A549 (cell line): ENCODE measurements at regions not wholly inside any gene's neighbourhood (a gene's known extent, or its start where the extent isn't known, plus 50 kb on each side); places are given as distances from the start of the nearest gene placed in this dataset.

ENCODE experiments used
- ATAC-seq, 2 experiments: fragments of 200-7000 bp in 1 of 2; fragments of >200 bp in 1 of 2; cut with Nextera tagmentation in 1 of 2; cut with Tn5 transposase in 1 of 2; 3 replicates each; pipeline versions ENCODE4 v1.8.0 to v1.9.1; 2018 to 2020; ENCODE audit warnings: mild to moderate bottlenecking in 1 of 2, moderate library complexity in 1 of 2
- CTCF ChIA-PET: fragments of 300-600 bp; sonication (Branson Sonifier 250); formaldehyde crosslinking; extraction: SDS; loops from one replicate; lab custom pipeline; 2021; ENCODE audit warnings: antibody characterized with exemption, inconsistent platforms; lab: Yijun Ruan, JAX
- POLR2A ChIA-PET: fragments of 350-600 bp; formaldehyde crosslinking; extraction: SDS; loops from one replicate; lab custom pipeline; 2021; ENCODE audit warnings: antibody characterized with exemption, inconsistent platforms; lab: Yijun Ruan, JAX
- DNase-seq, 2 experiments: peaks; one replicate each; pipeline versions ENCODE4 v3.0.0 to v3.0.0-alpha.2; 2011 to 2016; ENCODE audit warnings: low read depth in 1 of 2, low spot score in 1 of 2
- FAIRE-seq: peaks from 2 replicates; lab custom pipeline; 2011; peaks lifted over from hg19 to GRCh38; lab: Jason Lieb, UNC
- H3K27ac ChIP-seq, 2 experiments: fragments of >200 bp; sonication (Bioruptor Twin); formaldehyde crosslinking; 3 replicates each; pipeline ENCODE4 v1.5.1; 2016 to 2017
- H3K4me1 ChIP-seq: fragments of >200 bp; sonication (Bioruptor Twin); formaldehyde crosslinking; 3 replicates; pipeline ENCODE4 v1.6.1; 2016
- H3K4me2 ChIP-seq: fragments of >200 bp; sonication (Bioruptor Twin); formaldehyde crosslinking; 3 replicates; pipeline ENCODE4 v1.6.1; 2016
- H3K4me3 ChIP-seq: fragments of >200 bp; sonication (Bioruptor Twin); formaldehyde crosslinking; 3 replicates; pipeline ENCODE4 v1.5.1; 2016
- H3K9me3 ChIP-seq: fragments of >200 bp; sonication (Bioruptor Twin); formaldehyde crosslinking; 3 replicates; pipeline ENCODE4 v1.6.1; 2016
- BCL3 ChIP-seq: fragments of >200 bp; sonication (Bioruptor Twin); formaldehyde crosslinking; IDR thresholded peaks from 3 replicates; pipeline ENCODE4 v1.6.1; 2016
- BHLHE40 ChIP-seq: IDR thresholded peaks from 2 replicates; pipeline ENCODE4 v1.6.1; 2012; ENCODE audit warnings: low read depth, low read length, inconsistent platforms
- CBX8 ChIP-seq: fragments of 200-600 bp; sonication (generic); IDR thresholded peaks from 2 replicates; pipeline ENCODE4 v1.6.1; 2016
- CHD4 ChIP-seq: fragments of 200-600 bp; sonication (generic); IDR thresholded peaks from 2 replicates; pipeline ENCODE4 v1.6.1; 2016; ENCODE audit warnings: antibody characterized with exemption, mild to moderate bottlenecking, borderline replicate concordance
- E2F6 ChIP-seq: IDR thresholded peaks from 2 replicates; pipeline ENCODE4 v1.6.1; 2012; ENCODE audit warnings: low read depth, borderline replicate concordance
- ELK1 ChIP-seq: fragments of 150-350 bp; IDR thresholded peaks from 2 replicates; pipeline ENCODE4 v1.6.1; 2014; ENCODE audit warnings: low read depth, mild to moderate bottlenecking, low read length
- EP300 ChIP-seq, 2 experiments: fragments of >200 bp; sonication (Bioruptor Twin); formaldehyde crosslinking; IDR thresholded peaks; 2 replicates in 1 of 2; 3 replicates in 1 of 2; pipeline ENCODE4 v1.6.1; 2016 to 2017
- FOSB ChIP-seq: fragments of 250-450 bp; sonication (Bioruptor Pico); IDR thresholded peaks from 2 replicates; pipeline ENCODE4 v1.5.0; 2020; ENCODE audit warnings: mild to moderate bottlenecking, moderate library complexity
- FOSL2 ChIP-seq, 2 experiments: fragments of 450-650 bp in 1 of 2; fragments of >200 bp in 1 of 2; sonication (Bioruptor Twin) in 1 of 2; formaldehyde crosslinking; IDR thresholded peaks; 2 replicates each; pipeline versions ENCODE4 v1.5.0 to v1.6.1; 2016 to 2020; ENCODE audit warnings: mild to moderate bottlenecking in 1 of 2, moderate library complexity in 1 of 2
- FOXS1 ChIP-seq: fragments of 250-450 bp; sonication (Bioruptor Pico); IDR thresholded peaks from 2 replicates; pipeline ENCODE4 v1.5.0; 2020; ENCODE audit warnings: mild to moderate bottlenecking, moderate library complexity
- HEYL ChIP-seq: fragments of 250-450 bp; sonication (Bioruptor Pico); IDR thresholded peaks from 2 replicates; pipeline ENCODE4 v1.8.0; 2021; ENCODE audit warnings: mild to moderate bottlenecking, moderate library complexity
- HMGXB4 ChIP-seq: fragments of 250-450 bp; sonication (Bioruptor Pico); IDR thresholded peaks from 2 replicates; pipeline ENCODE4 v1.5.0; 2021; ENCODE audit warnings: mild to moderate bottlenecking, moderate library complexity, borderline replicate concordance
- KDM5A ChIP-seq: fragments of 200-600 bp; sonication (generic); IDR thresholded peaks from 2 replicates; pipeline ENCODE4 v1.6.1; 2016; ENCODE audit warnings: antibody characterized with exemption, mild to moderate bottlenecking
- MAZ ChIP-seq: fragments of 150-350 bp; IDR thresholded peaks from 2 replicates; pipeline ENCODE4 v1.6.1; 2014; ENCODE audit warnings: antibody characterized with exemption, low read depth, low read length, borderline replicate concordance
- NFE2L2 ChIP-seq: fragments of 150-350 bp; conservative IDR thresholded peaks from 2 replicates; pipeline ENCODE4 v1.6.1; 2014; ENCODE audit warnings: low read length
- NR3C1 ChIP-seq: fragments of >200 bp; sonication (Bioruptor Twin); formaldehyde crosslinking; IDR thresholded peaks from 3 replicates; pipeline ENCODE4 v1.6.1; 2017
- POLR2AphosphoS2 ChIP-seq: conservative IDR thresholded peaks from 2 replicates; pipeline ENCODE4 v1.6.1; 2012; ENCODE audit warnings: low read length, improper control_type of control experiment, inconsistent platforms
- RAD21 ChIP-seq, 2 experiments: fragments of >200 bp in 1 of 2; sonication (Bioruptor Twin) in 1 of 2; formaldehyde crosslinking in 1 of 2; IDR thresholded peaks in 1 of 2; conservative IDR thresholded peaks in 1 of 2; 2 replicates in 1 of 2; 3 replicates in 1 of 2; pipeline ENCODE4 v1.6.1; 2012 to 2018; ENCODE audit warnings: inconsistent platforms in 1 of 2
- RARB ChIP-seq: fragments of 250-450 bp; sonication (Bioruptor Pico); IDR thresholded peaks from 2 replicates; pipeline ENCODE4 v1.8.0; 2021; ENCODE audit warnings: mild to moderate bottlenecking, moderate library complexity
- SMC3 ChIP-seq: fragments of >200 bp; sonication (Bioruptor Twin); formaldehyde crosslinking; IDR thresholded peaks from 3 replicates; pipeline ENCODE4 v1.6.1; 2018; ENCODE audit warnings: inconsistent platforms
- TFCP2L1 ChIP-seq: fragments of 250-450 bp; sonication (Bioruptor Pico); IDR thresholded peaks from 2 replicates; pipeline ENCODE4 v1.5.0; 2021; ENCODE audit warnings: mild to moderate bottlenecking
- TP53 ChIP-seq: fragments of 250-450 bp; sonication (Bioruptor Pico); IDR thresholded peaks from 2 replicates; pipeline ENCODE4 v1.5.0; 2021; ENCODE audit warnings: mild to moderate bottlenecking, moderate library complexity
- ZC3H11A ChIP-seq: fragments of 450-650 bp; IDR thresholded peaks from 2 replicates; pipeline ENCODE4 v1.6.1; 2014; ENCODE audit warnings: antibody characterized with exemption, mild to moderate bottlenecking
- ZFP36 ChIP-seq: fragments of 450-650 bp; IDR thresholded peaks from 2 replicates; pipeline ENCODE4 v1.6.1; 2014; ENCODE audit warnings: borderline replicate concordance; ENCODE audit not compliant: partially characterized antibody
- WGBS: methylation state at CpG from one replicate; pipeline ENCODE4 v1.1.6; 2017; ENCODE audit errors: missing lambda C conversion rate; 5-methylcytosine and 5-hydroxymethylcytosine counted together
- TF ChIP-seq, protein P1 (sequence below): IDR thresholded peaks from 2 replicates; pipeline ENCODE4 v1.6.1; 2012
- TF ChIP-seq, protein P2 (sequence below): fragments of 450-650 bp; IDR thresholded peaks from 2 replicates; pipeline ENCODE4 v1.6.1; 2014; ENCODE audit warnings: antibody characterized with exemption

DNA sequence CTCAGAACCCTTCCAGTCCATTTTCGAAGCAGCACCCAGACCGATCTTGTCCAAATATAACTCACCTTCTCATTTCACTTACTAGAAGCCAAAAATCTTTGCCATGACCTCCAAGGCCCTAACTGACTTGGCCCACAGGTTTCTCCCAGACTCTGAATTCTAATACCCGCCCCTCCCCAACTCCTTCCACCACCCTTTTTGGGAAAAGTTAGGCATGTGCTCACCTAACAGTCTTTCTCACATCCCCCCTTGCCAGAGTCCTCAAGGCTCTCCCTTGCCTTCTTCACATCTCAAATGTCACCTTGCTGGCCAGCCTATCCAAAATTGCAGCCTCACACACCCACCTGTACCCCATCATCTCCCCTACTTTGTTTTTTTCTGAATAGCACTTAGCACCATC, 369.3 kb downstream of the NXPE2 start:
- H3K4me3 ChIP-seq = no peak overlapping the region
- FAIRE-seq (no peak), ATAC-seq (no peak), DNase-seq (no peak)
- no peak overlapping the region for H3K27ac ChIP-seq
- no peaks in the 10 kb centered on the region for H3K9me3 ChIP-seq
- WGBS = 0% methylated on average over 3 of the region's 3 CpGs
- TF ChIP-seq KDM5A = no peak
- no peak for TF ChIP-seq E2F6
- no peak for TF ChIP-seq TFCP2L1
- TF ChIP-seq, protein P1, sequence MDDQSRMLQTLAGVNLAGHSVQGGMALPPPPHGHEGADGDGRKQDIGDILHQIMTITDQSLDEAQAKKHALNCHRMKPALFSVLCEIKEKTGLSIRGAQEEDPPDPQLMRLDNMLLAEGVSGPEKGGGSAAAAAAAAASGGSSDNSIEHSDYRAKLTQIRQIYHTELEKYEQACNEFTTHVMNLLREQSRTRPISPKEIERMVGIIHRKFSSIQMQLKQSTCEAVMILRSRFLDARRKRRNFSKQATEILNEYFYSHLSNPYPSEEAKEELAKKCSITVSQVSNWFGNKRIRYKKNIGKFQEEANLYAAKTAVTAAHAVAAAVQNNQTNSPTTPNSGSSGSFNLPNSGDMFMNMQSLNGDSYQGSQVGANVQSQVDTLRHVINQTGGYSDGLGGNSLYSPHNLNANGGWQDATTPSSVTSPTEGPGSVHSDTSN = no peak
- TF ChIP-seq CBX8 = no peak
- TF ChIP-seq EP300 (IDR thresholded peaks at IDR 0.05) = no peak
- TF ChIP-seq RARB = no peak
- no peak for TF ChIP-seq FOXS1 (CRISPR knock-in tag)
- TF ChIP-seq FOSB = no peak
- TF ChIP-seq SMC3 = no peak
- no peak for TF ChIP-seq BCL3
- no peak for TF ChIP-seq ELK1
- TF ChIP-seq ZC3H11A = no peak
- no peak overlapping the region for H3K4me2 ChIP-seq
- no peaks in the 10 kb centered on the region for H3K4me1 ChIP-seq
- CTCF ChIA-PET = no interaction called here
- POLR2A ChIA-PET = no interaction called here

DNA sequence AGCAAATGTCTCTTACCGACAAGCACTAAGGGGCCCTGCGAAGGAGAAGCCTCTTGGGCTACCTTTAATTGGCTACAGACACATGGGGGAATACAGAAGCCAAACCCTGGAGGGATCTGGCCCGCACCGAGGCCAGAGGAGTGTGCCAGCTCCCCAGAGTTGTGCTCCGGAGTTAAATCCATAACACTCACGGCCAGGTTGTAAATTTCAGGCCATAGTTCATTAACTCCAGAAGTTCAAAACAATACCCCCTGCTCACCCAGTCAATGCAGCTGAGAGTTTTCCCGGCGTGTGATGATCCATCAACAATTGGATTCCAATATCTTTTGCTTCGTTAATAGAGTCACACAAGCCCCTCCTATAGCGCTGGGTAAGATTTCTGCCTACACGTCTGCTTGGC, 371.5 kb downstream of the NXPE2 start:
- H3K4me3 ChIP-seq = no peak overlapping the region
- ChIA-PET POLR2A (no interaction called here), CTCF (no interaction called here)
- ATAC-seq (no peak), FAIRE-seq (no peak), DNase-seq (no peak)
- 43% methylated on average over 11 of the region's 11 CpGs for WGBS
- no peaks in the 10 kb centered on the region for H3K9me3 ChIP-seq
- H3K27ac ChIP-seq = no peak overlapping the region
- TF ChIP-seq FOXS1 (CRISPR knock-in tag) = no peak
- no peak for TF ChIP-seq NFE2L2
- TF ChIP-seq NR3C1 = no peak
- TF ChIP-seq, protein P2, sequence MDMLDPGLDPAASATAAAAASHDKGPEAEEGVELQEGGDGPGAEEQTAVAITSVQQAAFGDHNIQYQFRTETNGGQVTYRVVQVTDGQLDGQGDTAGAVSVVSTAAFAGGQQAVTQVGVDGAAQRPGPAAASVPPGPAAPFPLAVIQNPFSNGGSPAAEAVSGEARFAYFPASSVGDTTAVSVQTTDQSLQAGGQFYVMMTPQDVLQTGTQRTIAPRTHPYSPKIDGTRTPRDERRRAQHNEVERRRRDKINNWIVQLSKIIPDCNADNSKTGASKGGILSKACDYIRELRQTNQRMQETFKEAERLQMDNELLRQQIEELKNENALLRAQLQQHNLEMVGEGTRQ = no peak
- TF ChIP-seq TFCP2L1 = no peak
- no peak for TF ChIP-seq ELK1
- TF ChIP-seq HEYL (CRISPR knock-in tag) = no peak
- no peak for TF ChIP-seq RARB
- no peak for TF ChIP-seq TP53 (CRISPR knock-in tag)
- no peak for TF ChIP-seq FOSL2 (IDR thresholded peaks at IDR 0.05)
- TF ChIP-seq FOSL2 (CRISPR knock-in tag; IDR thresholded peaks at IDR 0.05) = no peak
- no peak for TF ChIP-seq BHLHE40
- no peak for TF ChIP-seq HMGXB4 (CRISPR knock-in tag)
- no peak for TF ChIP-seq FOSB
- TF ChIP-seq BCL3 = no peak
- TF ChIP-seq POLR2AphosphoS2 = no peak
- TF ChIP-seq ZFP36 = no peak
- TF ChIP-seq CHD4 = no peak
- no peak for TF ChIP-seq CBX8
- TF ChIP-seq RAD21 (conservative IDR thresholded peaks at IDR 0.05 in 1 of 2, IDR thresholded peaks at IDR 0.05 in 1 of 2) = no peak
- TF ChIP-seq MAZ = no peak
- H3K4me1 ChIP-seq = no peaks in the 10 kb centered on the region
- H3K4me2 ChIP-seq = no peak overlapping the region
